ENCODE measurements at regions not wholly inside any gene's neighbourhood (a gene's known extent, or its start where the extent isn't known, plus 50 kb on each side); places are given as distances from the start of the nearest gene placed in this dataset.
A peak's percentile ranks its signal among the peaks of the same experiment; 100 is the strongest.

- DNase-seq (peak in 2 of 5 donors; percentile 12 to 38), FAIRE-seq (no peak)
- no peak for TF ChIP-seq CTCF (IDR thresholded peaks at IDR 0.05; ENCODE audit: borderline replicate concordance, extremely low read depth, insufficient read depth)
- Histone ChIP-seq H3K4me3 (ENCODE audit: low read length in 3 of 3) (peak overlapping the region in 1 of 3 donors; percentile 39), H3K9me3 (ENCODE audit: control insufficient read depth in 2 of 3, insufficient read depth in 1 of 3, low read length in 3 of 3) (no peaks in the 10 kb centered on the region), H3K4me1 (ENCODE audit: control insufficient read depth in 2 of 3, insufficient read depth in 2 of 3, low read depth in 1 of 3, low read length in 3 of 3) (no peaks in the 10 kb centered on the region), H3K27ac (ENCODE audit: low read depth in 2 of 2, low read length in 2 of 2) (no peak overlapping the region), H3K36me3 (ENCODE audit: control insufficient read depth in 2 of 3, insufficient read depth in 3 of 3, low read length in 3 of 3) (no peaks in the 10 kb centered on the region), H3K27me3 (ENCODE audit: control insufficient read depth, insufficient read depth, low read length) (no peaks in the 10 kb centered on the region), H3K9ac (ENCODE audit: low read length in 3 of 3) (no peak overlapping the region)
- intact Hi-C loops (cut with DNase I), result no loop called here
These were observed 356.2 kb upstream of the SMIM21 start for GRCh38 chr18:75783566-75784281.

DNA sequence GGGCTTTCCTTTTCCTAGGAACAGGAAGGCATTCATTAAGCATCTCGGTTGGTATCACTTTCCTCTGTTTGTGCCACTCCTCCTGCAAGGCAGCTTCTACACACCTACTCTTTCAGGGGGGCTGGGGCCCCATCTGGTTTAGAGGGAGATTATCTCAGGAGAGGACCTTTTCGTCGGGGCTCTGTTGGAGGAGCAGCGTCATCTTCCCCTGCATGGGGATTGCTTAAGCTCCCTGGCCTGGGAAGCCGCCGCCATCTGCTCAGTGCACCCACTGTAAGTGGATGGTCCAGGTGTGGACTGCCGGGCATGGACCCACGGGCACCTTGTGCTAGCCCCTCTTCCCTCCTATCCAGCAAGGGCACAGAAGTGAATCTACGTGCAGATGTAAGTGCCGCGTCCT lies 355.3 kb upstream of the SMIM21 start:
- Histone ChIP-seq H3K9me3 (ENCODE audit: control insufficient read depth in 2 of 3, insufficient read depth in 1 of 3, low read length in 3 of 3) (no peaks in the 10 kb centered on the region), H3K4me1 (ENCODE audit: control insufficient read depth in 2 of 3, insufficient read depth in 2 of 3, low read depth in 1 of 3, low read length in 3 of 3) (no peaks in the 10 kb centered on the region), H3K27me3 (ENCODE audit: control insufficient read depth, insufficient read depth, low read length) (no peaks in the 10 kb centered on the region), H3K4me3 (ENCODE audit: low read length in 3 of 3) (no peak overlapping the region), H3K36me3 (ENCODE audit: control insufficient read depth in 2 of 3, insufficient read depth in 3 of 3, low read length in 3 of 3) (no peaks in the 10 kb centered on the region), H3K27ac (ENCODE audit: low read depth in 2 of 2, low read length in 2 of 2) (no peak overlapping the region), H3K9ac (ENCODE audit: low read length in 3 of 3) (no peak overlapping the region)
- FAIRE-seq (no peak), DNase-seq (no peak)
- TF ChIP-seq CTCF (IDR thresholded peaks at IDR 0.05; ENCODE audit: borderline replicate concordance, extremely low read depth, insufficient read depth), result no peak
- intact Hi-C loops (cut with DNase I), result no loop called here

DNA sequence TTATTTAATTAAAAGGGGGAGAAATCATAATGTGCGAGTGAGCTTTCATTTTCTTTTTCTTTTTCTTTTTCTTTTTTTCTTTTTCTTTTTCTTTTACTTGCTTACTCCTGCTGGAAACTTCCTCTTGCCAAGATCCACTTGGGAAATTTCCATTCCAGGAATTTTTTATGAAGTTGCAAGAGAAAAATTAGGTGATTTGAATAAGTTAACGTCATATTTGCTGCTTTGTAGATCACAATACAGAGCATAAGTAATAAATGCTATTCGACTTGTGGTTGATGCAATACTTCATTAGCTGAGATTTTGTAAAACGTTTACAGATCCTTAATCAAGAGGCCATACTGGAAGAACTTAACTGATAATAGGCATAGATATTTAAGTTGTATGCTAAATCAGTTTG lies 354.7 kb upstream of the SMIM21 start:
- Histone ChIP-seq H3K27ac (ENCODE audit: low read depth in 2 of 2, low read length in 2 of 2) (no peak overlapping the region), H3K4me3 (ENCODE audit: low read length in 3 of 3) (no peak overlapping the region), H3K27me3 (ENCODE audit: control insufficient read depth, insufficient read depth, low read length) (no peaks in the 10 kb centered on the region), H3K36me3 (ENCODE audit: control insufficient read depth in 2 of 3, insufficient read depth in 3 of 3, low read length in 3 of 3) (no peaks in the 10 kb centered on the region), H3K9ac (ENCODE audit: low read length in 3 of 3) (no peak overlapping the region), H3K9me3 (ENCODE audit: control insufficient read depth in 2 of 3, insufficient read depth in 1 of 3, low read length in 3 of 3) (no peaks in the 10 kb centered on the region), H3K4me1 (ENCODE audit: control insufficient read depth in 2 of 3, insufficient read depth in 2 of 3, low read depth in 1 of 3, low read length in 3 of 3) (no peaks in the 10 kb centered on the region)
- TF ChIP-seq CTCF (IDR thresholded peaks at IDR 0.05; ENCODE audit: borderline replicate concordance, extremely low read depth, insufficient read depth), result no peak
- no peak for FAIRE-seq
- DNase-seq, result no peak
- intact Hi-C loops (cut with DNase I), result no loop called here

GRCh38 chr18:75779910-75780309 lies 352.4 kb upstream of the SMIM21 start:
- DNase-seq, result no peak
- TF ChIP-seq CTCF (IDR thresholded peaks at IDR 0.05; ENCODE audit: borderline replicate concordance, extremely low read depth, insufficient read depth), result no peak
- Histone ChIP-seq H3K27me3 (ENCODE audit: control insufficient read depth, insufficient read depth, low read length) (no peaks in the 10 kb centered on the region), H3K4me3 (ENCODE audit: low read length in 3 of 3) (no peak overlapping the region), H3K36me3 (ENCODE audit: control insufficient read depth in 2 of 3, insufficient read depth in 3 of 3, low read length in 3 of 3) (no peaks in the 10 kb centered on the region), H3K4me1 (ENCODE audit: control insufficient read depth in 2 of 3, insufficient read depth in 2 of 3, low read depth in 1 of 3, low read length in 3 of 3) (no peaks in the 10 kb centered on the region), H3K27ac (ENCODE audit: low read depth in 2 of 2, low read length in 2 of 2) (no peak overlapping the region), H3K9ac (ENCODE audit: low read length in 3 of 3) (no peak overlapping the region), H3K9me3 (ENCODE audit: control insufficient read depth in 2 of 3, insufficient read depth in 1 of 3, low read length in 3 of 3) (no peaks in the 10 kb centered on the region)
- intact Hi-C loops (cut with DNase I), result no loop called here
- no peak for FAIRE-seq

Measured in kidney (tissue), 13 donors.